Fibroblast of lung (primary cell): ENCODE measurements at regions not wholly inside any gene's neighbourhood (a gene's known extent, or its start where the extent isn't known, plus 50 kb on each side); places are given as distances from the start of the nearest gene placed in this dataset.

ENCODE experiments used
- EZH2 ChIP-seq: IDR thresholded peaks from 2 replicates; pipeline ENCODE4 v1.5.1; 2012; ENCODE audit warnings: low read length, control low read depth, mild to moderate bottlenecking; ENCODE audit errors: missing control alignments
- TF ChIP-seq, protein P1 (sequence below), 2 donors: IDR thresholded peaks in 1 of 2; conservative IDR thresholded peaks in 1 of 2; 1 replicate in 1 of 2; 2 replicates in 1 of 2; pipeline ENCODE4 v1.5.1; 2011 to 2012; ENCODE audit warnings: low read length in 2 of 2, control low read depth in 1 of 2, inconsistent platforms in 1 of 2, low read depth in 1 of 2, mild to moderate bottlenecking in 1 of 2

GRCh38 chr14:88985654-88986053, 161.2 kb downstream of the TTC8 start:
- no peak for TF ChIP-seq EZH2
- TF ChIP-seq, protein P1, sequence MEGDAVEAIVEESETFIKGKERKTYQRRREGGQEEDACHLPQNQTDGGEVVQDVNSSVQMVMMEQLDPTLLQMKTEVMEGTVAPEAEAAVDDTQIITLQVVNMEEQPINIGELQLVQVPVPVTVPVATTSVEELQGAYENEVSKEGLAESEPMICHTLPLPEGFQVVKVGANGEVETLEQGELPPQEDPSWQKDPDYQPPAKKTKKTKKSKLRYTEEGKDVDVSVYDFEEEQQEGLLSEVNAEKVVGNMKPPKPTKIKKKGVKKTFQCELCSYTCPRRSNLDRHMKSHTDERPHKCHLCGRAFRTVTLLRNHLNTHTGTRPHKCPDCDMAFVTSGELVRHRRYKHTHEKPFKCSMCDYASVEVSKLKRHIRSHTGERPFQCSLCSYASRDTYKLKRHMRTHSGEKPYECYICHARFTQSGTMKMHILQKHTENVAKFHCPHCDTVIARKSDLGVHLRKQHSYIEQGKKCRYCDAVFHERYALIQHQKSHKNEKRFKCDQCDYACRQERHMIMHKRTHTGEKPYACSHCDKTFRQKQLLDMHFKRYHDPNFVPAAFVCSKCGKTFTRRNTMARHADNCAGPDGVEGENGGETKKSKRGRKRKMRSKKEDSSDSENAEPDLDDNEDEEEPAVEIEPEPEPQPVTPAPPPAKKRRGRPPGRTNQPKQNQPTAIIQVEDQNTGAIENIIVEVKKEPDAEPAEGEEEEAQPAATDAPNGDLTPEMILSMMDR (conservative IDR thresholded peaks at IDR 0.05 in 1 of 2, IDR thresholded peaks at IDR 0.05 in 1 of 2; ENCODE audit: low read depth in 1 of 2, low read length in 2 of 2), result no peak
